ENCODE measurements at regions not wholly inside any gene's neighbourhood (a gene's known extent, or its start where the extent isn't known, plus 50 kb on each side); places are given as distances from the start of the nearest gene placed in this dataset.
A peak's percentile ranks its signal among the peaks of the same experiment; 100 is the strongest.
"Not testable (repeated sequence)": the region's sequence is repeated elsewhere in the genome, so short reads cannot be mapped to it uniquely, and the experiment has no call there.

DNA sequence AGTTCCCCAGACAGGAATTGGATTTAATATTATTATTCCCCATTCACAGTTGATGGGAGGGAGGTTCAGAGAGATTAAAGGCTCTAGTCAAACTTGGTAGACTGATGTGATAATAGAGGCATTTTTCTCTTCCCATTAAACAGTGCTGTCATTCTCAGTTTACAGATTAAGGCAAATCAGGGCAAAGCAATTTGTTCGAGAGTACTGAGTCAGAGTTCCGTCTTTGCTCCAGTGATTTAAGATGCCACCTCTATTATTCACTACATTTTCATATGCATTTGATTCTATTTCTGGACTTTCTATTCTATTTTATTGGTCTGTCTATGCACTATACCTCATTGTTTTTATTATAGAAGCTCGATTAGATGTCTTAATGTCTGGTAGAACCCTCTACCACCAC is 201.0 kb upstream of the RAI14 start:
- no peak for TF ChIP-seq CTCF (IDR thresholded peaks at IDR 0.05; ENCODE audit: control insufficient read depth, extremely low read depth, insufficient read depth)
- no peak overlapping the region for H3K4me3 ChIP-seq (ENCODE audit: low read depth, low read length)
- no peak for DNase-seq (ENCODE audit: low read depth)

DNA sequence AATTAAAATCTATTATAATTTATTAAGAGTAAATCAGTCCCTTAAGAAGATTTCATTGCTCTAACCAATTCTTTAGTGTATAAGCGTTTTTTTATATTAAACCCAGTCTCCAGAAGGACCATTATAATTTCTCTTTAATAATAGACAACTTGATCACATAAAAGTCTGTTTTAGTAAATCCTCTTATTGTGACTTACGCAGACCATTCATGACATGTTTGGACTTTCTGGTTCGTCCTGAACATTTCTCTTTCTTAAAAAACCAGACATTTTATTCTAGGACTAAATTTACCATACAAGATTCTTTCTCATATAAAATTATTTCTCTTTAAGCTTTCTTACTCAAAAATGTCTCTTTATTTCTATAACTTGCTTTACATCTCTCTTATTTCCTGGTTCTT is 196.2 kb upstream of the RAI14 start:
- no peak for TF ChIP-seq CTCF (IDR thresholded peaks at IDR 0.05; ENCODE audit: control insufficient read depth, extremely low read depth, insufficient read depth)
- no peak overlapping the region for H3K4me3 ChIP-seq (ENCODE audit: low read depth, low read length)
- no peak for DNase-seq (ENCODE audit: low read depth)

- TF ChIP-seq CTCF (IDR thresholded peaks at IDR 0.05; ENCODE audit: control insufficient read depth, extremely low read depth, insufficient read depth), result no peak
- no peak overlapping the region for H3K4me3 ChIP-seq (ENCODE audit: low read depth, low read length)
- DNase-seq (ENCODE audit: low read depth), result no peak
Observed at GRCh38 chr5:34460496-34460895, 195.6 kb upstream of the RAI14 start.

DNA sequence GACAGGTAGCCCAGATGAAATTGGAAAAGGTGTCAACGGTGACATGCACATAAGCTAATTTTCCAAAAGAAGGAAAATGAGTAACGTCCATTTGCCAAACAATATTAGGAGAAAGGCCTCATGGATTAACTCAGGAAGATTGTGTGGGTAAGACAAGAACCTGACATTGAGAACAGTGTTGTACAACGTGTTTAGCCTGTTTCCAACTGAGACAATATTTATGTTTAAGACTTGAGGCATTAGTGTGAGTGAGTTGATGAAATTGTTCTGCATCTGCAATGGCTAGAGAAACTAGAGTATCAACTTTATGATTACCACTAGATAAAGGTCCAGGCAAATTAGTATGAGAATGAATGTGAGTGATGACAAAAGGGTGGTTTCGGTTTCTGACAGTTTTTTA is 191.3 kb upstream of the RAI14 start:
- TF ChIP-seq CTCF (IDR thresholded peaks at IDR 0.05; ENCODE audit: control insufficient read depth, extremely low read depth, insufficient read depth), result no peak
- no peak overlapping the region for H3K4me3 ChIP-seq (ENCODE audit: low read depth, low read length)
- DNase-seq (ENCODE audit: low read depth), result no peak

DNA sequence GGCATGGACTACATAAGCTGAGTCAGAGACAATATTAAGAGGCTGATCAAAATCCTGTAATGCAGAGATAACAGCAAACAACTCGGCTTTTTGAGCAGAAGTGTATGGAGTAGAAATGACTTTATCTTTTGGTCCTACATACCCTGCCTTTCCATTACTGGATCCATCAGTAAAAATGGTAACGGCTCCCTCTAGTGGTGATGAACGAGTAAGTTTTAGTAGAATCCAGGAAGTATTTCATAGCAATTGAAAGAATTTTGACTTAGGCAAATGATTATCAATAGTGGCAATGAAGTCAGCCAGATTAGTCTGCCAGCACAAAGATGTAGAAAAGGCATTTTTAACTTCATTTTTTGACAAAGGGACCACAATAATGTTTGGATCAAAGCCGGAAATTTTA is 190.8 kb upstream of the RAI14 start:
- TF ChIP-seq CTCF (IDR thresholded peaks at IDR 0.05; ENCODE audit: control insufficient read depth, extremely low read depth, insufficient read depth), result peak; percentile 44
- not testable (repeated sequence) for DNase-seq (ENCODE audit: low read depth); H3K4me3 ChIP-seq (ENCODE audit: low read depth, low read length)

GRCh38 chr5:34466519-34467388 is 189.4 kb upstream of the RAI14 start:
- not testable (repeated sequence) for DNase-seq (ENCODE audit: low read depth); H3K4me3 ChIP-seq (ENCODE audit: low read depth, low read length)

- TF ChIP-seq CTCF (IDR thresholded peaks at IDR 0.05; ENCODE audit: control insufficient read depth, extremely low read depth, insufficient read depth), result no peak
Observed at GRCh38 chr5:34467436-34467835, 188.7 kb upstream of the RAI14 start.

GRCh38 chr5:34467984-34468383 is 188.1 kb upstream of the RAI14 start:
- DNase-seq (ENCODE audit: low read depth), result not testable (repeated sequence)

More at GRCh38 chr5:34467436-34467835, 188.7 kb upstream of the RAI14 start:
- H3K4me3 ChIP-seq (ENCODE audit: low read depth, low read length), result no peak overlapping the region
- no peak for DNase-seq (ENCODE audit: low read depth)

More at GRCh38 chr5:34467984-34468383, 188.1 kb upstream of the RAI14 start:
- H3K4me3 ChIP-seq (ENCODE audit: low read depth, low read length), result not testable (repeated sequence)
